ENCODE measurements at regions not wholly inside any gene's neighbourhood (a gene's known extent, or its start where the extent isn't known, plus 50 kb on each side); places are given as distances from the start of the nearest gene placed in this dataset.

DNA sequence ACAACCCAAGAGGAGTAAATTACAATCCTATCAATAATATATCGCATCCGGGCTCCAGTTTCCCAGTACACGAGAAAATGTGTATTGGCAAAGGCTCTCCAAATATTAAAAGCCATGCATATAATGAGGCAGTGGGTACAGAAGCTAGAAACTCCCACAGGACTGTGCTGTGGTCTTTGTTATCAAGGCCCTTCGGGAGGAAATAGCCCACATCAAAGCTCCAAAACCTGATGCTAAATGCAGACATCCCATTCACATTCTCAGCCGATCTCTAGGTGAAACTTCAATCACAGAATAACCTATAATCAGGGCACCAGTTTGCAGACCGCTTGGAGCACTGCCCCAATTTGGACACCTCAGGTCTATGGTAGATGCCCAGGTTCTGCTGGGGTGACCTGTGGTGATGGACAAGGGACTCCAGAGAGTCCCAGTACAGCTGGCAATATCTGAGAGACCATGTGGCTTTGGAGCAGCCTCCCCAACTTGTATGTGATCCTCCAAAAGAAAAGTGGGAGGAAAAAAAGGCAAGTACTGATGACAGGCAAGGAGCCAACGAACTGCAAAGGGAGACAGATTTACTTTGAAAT is 148.8 kb upstream of the CAMK1G start:
- ATAC-seq (ENCODE audit: low read depth) (no peak), DNase-seq (ENCODE audit: low spot score) (no peak)
- TF ChIP-seq, protein P1, sequence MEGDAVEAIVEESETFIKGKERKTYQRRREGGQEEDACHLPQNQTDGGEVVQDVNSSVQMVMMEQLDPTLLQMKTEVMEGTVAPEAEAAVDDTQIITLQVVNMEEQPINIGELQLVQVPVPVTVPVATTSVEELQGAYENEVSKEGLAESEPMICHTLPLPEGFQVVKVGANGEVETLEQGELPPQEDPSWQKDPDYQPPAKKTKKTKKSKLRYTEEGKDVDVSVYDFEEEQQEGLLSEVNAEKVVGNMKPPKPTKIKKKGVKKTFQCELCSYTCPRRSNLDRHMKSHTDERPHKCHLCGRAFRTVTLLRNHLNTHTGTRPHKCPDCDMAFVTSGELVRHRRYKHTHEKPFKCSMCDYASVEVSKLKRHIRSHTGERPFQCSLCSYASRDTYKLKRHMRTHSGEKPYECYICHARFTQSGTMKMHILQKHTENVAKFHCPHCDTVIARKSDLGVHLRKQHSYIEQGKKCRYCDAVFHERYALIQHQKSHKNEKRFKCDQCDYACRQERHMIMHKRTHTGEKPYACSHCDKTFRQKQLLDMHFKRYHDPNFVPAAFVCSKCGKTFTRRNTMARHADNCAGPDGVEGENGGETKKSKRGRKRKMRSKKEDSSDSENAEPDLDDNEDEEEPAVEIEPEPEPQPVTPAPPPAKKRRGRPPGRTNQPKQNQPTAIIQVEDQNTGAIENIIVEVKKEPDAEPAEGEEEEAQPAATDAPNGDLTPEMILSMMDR (IDR thresholded peaks at IDR 0.05; ENCODE audit: poor library complexity, severe bottlenecking), result no peak
- no peak overlapping the region for H3K4me3 ChIP-seq (ENCODE audit: severe bottlenecking)
- peaks cover 29% of the 10 kb centered on the region for H3K4me1 ChIP-seq (ENCODE audit: insufficient read depth, poor library complexity, severe bottlenecking)
- no peaks in the 10 kb centered on the region for H3K9me3 ChIP-seq (ENCODE audit: severe bottlenecking)
- no peaks in the 10 kb centered on the region for H3K27me3 ChIP-seq (ENCODE audit: insufficient read depth, poor library complexity, severe bottlenecking)
- H3K27ac ChIP-seq (ENCODE audit: poor library complexity, severe bottlenecking), result peak overlapping the region; percentile 99
- H3K36me3 ChIP-seq (ENCODE audit: low read depth), result peaks cover 31% of the 10 kb centered on the region

DNA sequence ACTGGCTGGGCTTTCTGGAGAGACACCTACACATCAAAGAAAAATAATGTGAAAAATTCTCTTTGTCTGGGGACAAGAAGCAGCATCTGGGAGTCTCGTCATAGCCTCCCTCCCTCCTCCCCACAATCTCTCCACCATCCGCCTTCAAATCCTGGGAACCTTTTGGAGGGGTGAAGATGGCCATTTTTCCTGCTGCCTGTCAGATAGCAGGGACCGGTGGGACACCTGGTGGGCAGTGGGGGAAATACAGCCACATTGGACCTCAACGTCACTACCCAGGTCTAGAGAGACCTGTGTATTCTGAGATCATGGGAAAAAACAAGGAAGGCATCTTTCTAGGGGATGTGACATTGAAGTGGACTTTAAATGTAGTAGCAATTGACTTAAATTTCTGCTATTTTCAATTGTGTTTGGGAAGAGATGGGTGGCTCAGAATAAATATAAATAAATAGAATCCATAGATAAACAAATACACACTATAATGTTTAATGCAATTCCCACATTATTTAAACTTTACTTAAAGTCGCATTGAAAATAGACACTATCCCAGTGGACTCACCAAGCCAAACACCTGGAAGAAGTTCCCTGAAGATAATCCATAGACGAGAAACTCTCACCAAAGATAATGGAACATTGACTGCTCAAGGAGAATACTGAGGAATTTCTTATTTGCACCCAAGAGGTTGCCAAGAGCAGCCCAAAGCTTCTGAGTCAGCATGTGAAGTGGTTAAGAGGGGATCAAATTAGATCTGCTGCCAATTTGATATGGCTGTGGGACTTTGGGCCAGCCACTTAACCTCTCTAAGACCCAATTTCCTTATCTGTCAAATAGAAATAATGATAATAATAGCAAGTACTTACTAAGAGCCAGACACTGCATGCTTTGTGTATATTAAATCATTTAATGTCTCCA is 147.6 kb upstream of the CAMK1G start:
- no peaks in the 10 kb centered on the region for H3K27me3 ChIP-seq (ENCODE audit: insufficient read depth, poor library complexity, severe bottlenecking)
- ATAC-seq (ENCODE audit: low read depth) (0 out of 3 replicates have a peak, but pooled peaks have one; percentile 1), DNase-seq (ENCODE audit: low spot score) (no peak)
- peaks cover 29% of the 10 kb centered on the region for H3K4me1 ChIP-seq (ENCODE audit: insufficient read depth, poor library complexity, severe bottlenecking)
- TF ChIP-seq, protein P1 (IDR thresholded peaks at IDR 0.05; ENCODE audit: poor library complexity, severe bottlenecking), result peak; percentile 71
- peaks cover 19% of the 10 kb centered on the region for H3K36me3 ChIP-seq (ENCODE audit: low read depth)
- H3K9me3 ChIP-seq (ENCODE audit: severe bottlenecking), result no peaks in the 10 kb centered on the region
- peak overlapping the region; percentile 99 for H3K27ac ChIP-seq (ENCODE audit: poor library complexity, severe bottlenecking)
- H3K4me3 ChIP-seq (ENCODE audit: severe bottlenecking), result no peak overlapping the region

DNA sequence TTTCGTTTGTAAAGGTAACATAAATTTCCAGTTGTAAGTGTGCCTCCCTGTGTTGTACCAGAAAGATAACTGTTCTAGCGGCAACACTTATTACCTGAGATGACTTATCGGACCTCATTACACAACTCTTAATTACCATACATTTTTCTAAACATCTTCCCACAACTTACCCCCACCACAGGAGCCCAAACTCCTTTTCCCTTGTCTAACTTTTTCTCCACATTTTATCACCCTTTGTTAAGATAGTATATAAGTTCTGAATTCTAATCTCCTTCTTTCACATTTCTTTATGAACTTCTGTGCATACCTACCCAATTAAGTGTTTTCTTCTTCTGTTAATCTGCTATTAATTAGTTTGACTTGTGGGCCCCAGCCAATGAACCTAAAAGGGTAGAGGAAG is 143.7 kb upstream of the CAMK1G start:
- ATAC-seq (ENCODE audit: low read depth), result no peak
- Histone ChIP-seq H3K36me3 (ENCODE audit: low read depth) (no peaks in the 10 kb centered on the region), H3K27ac (ENCODE audit: poor library complexity, severe bottlenecking) (no peak overlapping the region)

DNA sequence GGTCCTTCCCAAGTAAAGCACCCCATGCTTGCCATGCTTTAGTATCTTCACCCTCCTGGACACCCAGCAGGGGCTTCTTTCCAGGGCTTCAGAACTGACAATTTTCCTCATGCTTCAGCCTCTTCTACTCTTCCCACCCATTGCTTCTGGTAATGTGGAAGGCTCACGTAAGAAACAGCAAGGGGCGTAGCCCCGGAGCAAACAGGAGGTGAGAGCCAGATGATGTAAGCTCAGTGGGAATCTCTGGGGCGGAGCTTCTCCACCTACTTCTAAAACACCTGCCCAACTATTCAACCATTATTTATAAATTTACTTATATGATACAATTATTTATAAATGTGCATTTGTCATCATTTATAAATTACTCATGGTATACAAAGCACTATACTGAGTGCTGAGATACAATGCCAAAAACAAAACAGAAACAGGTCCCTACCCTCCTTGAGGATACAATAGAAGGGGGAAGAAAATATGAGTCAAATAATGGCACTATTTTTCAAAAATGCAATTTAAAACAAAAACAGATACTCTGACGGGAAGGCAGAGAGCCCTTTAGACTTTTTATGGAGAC is 140.1 kb upstream of the CAMK1G start:
- TF ChIP-seq, protein P1 (IDR thresholded peaks at IDR 0.05; ENCODE audit: poor library complexity, severe bottlenecking), result no peak
- H3K4me3 ChIP-seq (ENCODE audit: severe bottlenecking), result no peak overlapping the region
- H3K27ac ChIP-seq (ENCODE audit: poor library complexity, severe bottlenecking), result no peak overlapping the region
- DNase-seq (ENCODE audit: low spot score), result no peak
- no peaks in the 10 kb centered on the region for H3K4me1 ChIP-seq (ENCODE audit: insufficient read depth, poor library complexity, severe bottlenecking)
- H3K27me3 ChIP-seq (ENCODE audit: insufficient read depth, poor library complexity, severe bottlenecking), result no peaks in the 10 kb centered on the region
- no peak for ATAC-seq (ENCODE audit: low read depth)
- H3K36me3 ChIP-seq (ENCODE audit: low read depth), result no peaks in the 10 kb centered on the region
- H3K9me3 ChIP-seq (ENCODE audit: severe bottlenecking), result no peaks in the 10 kb centered on the region

More for the DNA sequence above, 143.7 kb upstream of the CAMK1G start:
- DNase-seq (ENCODE audit: low spot score), result no peak
- Histone ChIP-seq H3K27me3 (ENCODE audit: insufficient read depth, poor library complexity, severe bottlenecking) (no peaks in the 10 kb centered on the region), H3K9me3 (ENCODE audit: severe bottlenecking) (no peaks in the 10 kb centered on the region), H3K4me3 (ENCODE audit: severe bottlenecking) (no peak overlapping the region), H3K4me1 (ENCODE audit: insufficient read depth, poor library complexity, severe bottlenecking) (peaks cover 7% of the 10 kb centered on the region)
- TF ChIP-seq, protein P1 (IDR thresholded peaks at IDR 0.05; ENCODE audit: poor library complexity, severe bottlenecking), result no peak

Data from RWPE2 (cell line).